Islet precursor cell (in vitro differentiated cells): ENCODE measurements at regions not wholly inside any gene's neighbourhood (a gene's known extent, or its start where the extent isn't known, plus 50 kb on each side); places are given as distances from the start of the nearest gene placed in this dataset.

Source experiments
- DNase-seq: peaks from one replicate; pipeline ENCODE4 v3.0.0-alpha.2; 2018

DNA sequence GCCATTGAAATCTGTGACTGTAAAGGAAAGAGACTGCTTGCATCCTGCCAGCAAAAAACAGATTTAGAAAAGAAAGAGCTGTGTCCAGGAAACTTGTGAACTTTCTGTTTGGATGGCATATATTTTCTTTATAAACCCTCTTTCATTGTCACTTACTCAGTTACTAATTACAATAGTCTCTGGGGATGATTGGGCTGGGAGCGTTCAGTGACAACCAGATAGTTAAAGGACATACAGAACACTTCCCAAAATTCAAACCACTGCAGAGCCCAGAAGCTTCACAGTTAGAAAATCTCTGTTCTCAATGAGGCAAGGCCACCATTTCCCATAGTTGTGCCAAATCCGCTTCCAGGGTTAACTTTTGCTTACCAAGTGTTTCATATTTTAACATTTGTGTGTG is 98.6 kb upstream of the TAB2 start:
- no peak for DNase-seq

DNA sequence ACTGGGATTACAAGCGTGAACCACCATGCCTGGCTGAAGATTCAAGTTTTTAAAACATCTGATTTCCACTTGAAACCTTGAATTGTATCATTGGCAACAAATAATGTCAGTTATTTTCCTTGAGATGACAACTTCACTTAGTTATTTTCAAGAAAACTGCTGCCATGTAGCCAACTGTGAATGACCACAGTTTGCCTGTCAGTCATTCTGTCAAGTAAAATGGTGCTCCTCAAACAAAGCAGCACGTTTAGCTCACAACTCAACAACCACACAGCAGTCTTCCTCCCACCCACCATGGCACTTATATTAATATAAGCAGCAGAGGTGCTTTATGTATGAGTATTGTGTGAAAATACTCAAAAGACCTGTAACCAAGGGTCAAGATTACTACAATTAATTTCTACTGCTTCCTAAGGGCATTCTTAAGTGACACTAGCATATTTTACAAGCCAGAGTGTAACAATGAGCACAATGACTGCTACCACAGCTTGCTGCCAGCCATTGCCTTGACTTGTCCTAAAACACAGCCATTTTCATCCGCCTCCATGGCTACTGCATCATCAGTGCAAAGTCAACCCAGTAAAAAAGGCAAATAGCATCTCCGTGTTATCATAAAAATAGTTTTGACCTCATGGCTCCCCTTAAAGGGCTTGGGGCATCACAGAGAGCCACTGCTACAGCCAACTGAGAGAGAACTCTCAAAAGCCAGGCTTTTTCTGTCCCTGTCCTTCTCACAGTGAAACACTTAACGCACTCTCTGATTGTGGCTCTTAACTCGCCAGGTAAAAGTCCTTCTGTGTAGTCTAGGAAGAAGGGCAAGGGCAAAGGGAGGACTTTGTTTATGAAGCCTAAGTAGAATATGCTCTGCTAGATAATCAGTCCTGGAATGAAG is 96.4 kb upstream of the TAB2 start:
- no peak for DNase-seq

DNA sequence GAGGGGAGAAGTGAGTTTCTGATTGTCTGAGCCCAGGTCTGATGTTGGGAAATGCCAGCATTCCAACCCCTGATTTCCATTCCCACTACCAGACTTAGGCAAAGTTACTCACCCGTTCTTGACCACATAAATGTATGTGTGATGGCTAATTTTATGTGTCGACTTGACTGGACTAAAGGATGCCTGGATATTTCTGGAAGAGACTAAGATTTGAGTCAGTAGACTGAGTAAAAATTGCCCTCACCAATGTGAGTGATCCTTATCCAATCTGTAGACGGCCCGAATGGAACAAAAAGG is 95.8 kb upstream of the TAB2 start:
- DNase-seq = no peak

DNA sequence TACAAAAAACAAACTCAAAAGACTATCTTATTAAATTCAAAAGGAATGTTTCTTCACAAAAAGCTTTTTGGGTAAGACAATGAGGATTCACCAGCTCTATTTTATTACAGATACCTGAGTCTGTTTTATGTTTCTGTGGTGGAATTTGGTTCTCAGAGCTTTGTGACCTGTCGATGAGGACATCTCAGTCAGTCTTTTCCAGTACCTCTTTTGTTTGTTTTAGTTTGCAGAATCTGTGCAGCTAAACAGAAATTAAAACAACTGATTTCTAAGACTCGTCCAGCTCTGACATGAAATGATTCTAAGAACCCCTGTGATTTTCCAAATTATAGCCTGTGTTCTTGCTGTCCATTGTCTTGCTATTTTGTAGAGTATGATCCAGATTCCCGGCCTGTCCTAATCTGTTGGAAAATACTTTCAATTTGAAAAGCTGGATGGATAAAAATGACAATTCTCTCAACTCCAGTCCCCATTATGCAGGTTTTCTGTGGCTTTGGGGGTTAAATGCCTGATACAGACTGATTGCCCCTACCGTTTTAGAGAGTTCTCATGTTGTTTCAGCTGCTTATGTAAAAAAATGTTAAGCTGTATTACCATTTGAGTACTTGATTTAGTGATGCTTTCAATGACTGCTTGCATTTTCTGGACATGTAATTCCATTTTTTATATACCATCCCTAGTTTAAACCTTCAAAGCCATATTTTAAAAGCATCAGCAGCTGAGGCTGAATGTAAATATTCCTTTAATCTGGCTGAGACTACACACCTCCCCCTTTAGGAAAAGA is 94.2 kb upstream of the TAB2 start:
- DNase-seq = no peak

DNA sequence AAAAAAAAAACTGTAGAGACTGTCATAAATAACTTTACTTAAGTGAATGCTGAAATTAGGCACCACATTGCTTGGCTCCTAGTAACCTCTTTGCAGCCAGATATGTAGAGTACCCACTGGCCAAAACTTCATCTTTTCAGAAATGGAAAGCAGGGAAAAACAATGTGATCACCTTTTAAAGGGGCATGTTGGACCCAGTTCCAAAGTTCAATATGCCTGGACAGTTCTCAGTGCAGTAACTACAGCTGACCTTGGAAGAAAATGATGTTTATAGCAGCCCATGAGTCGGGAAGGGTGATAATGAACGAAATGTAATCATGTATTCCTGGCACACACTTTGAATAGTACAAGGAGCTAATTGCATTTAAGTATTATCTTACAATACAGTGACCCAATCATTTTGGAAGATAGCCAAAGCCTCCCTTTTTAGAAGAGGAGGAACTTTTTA is 93.6 kb upstream of the TAB2 start:
- no peak for DNase-seq

DNA sequence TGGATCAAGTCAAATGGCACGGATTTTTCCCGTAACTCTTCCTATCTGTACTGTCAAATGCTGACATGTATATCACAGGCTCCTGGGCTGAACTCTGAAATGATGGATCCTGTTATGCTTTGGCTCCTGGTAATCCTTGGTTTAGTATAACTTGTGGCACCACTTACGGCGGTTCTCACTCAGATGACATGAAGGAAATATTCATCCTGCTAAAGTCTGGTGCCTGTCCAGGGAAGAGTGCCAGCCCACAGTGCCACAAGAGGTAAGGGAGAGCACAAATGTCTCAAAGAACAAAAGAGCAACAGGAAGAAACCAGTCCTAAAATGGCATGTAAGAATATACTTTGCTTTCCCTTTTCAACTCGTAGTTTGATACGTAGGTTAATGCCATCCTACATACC is 93.1 kb upstream of the TAB2 start:
- DNase-seq = no peak

DNA sequence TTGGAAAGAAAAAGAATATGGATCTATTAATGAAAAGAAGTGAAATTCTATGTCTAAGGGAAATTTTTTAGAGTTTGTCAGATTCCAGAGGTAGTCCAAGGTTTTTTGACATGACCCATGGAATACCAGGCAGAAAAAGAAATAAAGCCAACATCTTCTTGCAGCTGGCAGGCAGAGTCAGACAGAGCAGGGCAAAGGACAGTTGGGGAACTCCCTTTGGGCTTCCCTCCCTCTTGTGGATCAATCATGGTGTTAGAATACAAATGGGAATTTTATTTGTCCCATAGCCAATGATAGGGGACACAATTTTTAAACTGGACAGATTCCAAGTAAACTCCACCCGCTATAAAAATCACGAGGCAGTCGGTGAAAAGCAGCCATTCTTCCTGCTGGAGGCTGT is 92.1 kb upstream of the TAB2 start:
- no peak for DNase-seq

DNA sequence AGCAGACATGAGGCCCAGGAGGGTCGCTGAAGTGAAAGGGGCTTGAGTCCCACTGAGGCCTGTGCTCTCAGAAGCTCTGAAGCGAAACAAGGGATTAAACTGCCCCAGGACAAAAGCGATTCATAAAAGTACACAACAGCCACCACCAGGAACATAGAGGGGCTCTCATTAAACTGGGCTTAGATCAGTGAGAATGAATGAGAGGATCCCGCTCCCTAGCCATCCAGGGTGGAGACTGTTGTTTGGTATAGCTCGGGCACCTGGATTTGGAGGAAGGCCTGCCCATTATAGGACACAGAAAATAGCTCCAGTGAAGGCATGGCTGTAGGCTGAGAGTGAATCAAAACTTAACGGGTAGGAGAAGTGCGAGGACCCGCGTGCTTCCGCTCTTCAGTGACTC is 91.6 kb upstream of the TAB2 start:
- DNase-seq = no peak

DNA sequence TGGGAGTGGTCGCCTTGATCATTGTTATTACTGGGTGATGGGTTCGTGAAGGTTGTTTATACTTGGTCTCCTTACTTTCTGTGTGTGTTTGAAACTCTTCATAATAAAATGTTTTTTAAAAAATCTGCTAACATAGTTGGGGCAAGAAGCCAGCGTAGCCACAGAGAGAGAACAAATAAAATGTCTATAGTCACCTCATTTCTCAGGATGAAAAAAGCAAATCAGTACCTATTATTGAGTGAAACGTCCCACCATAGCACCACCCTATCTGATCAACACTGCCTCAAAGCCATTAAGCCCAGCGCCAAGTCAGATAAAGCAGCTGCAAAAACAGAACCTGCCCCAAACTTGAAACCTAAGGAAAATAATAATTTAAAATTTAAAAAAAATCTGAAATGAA is 89.7 kb upstream of the TAB2 start:
- no peak for DNase-seq

DNA sequence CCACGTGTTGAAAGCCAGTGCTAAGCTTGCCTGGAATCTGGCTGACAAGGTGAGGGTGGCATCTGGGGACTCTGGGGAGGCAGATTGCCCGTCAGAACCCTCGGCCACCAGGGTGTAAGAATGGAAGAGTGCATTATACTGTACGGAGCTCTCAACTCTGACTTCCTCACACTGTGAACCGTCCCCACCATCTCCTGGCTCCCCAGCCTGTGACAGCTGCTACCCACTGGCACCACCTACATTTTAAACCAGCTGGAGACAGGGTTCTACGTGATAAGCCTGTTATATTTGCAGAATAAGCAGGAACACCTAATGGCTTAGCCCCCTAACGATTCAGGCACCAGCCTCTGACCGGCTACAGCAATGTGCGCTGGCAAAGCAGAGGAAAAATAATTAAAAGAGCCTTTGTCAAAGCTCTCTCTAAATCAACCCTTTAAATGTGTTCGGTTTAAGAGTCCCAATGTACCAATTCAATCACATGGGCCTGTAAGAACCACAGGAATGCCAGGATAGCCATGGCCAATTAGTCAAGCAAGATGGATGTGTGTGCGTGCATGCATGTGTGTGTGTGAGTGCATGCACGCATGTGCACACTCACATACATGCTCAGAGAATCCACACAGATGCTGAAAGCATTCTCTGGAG is 89.1 kb upstream of the TAB2 start:
- DNase-seq = no peak

DNA sequence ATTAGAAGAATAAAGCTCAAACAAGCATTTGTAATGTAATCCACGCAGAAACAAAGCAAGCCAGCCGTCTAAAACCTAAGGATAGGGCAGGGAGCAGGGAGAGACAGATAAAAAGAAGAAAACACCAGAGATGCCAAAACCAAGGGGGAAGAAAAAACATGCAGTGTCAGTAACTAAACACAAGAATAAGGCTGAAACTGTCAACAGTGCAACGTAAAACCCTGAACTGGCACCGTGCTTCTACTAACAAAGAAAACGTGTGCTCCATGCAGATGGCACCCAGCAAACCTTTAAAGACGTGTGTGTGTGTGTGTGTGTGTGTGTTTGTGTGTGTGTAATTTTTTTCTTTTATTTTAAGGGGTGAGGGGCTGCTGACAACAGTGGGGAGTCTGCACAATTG is 88.4 kb upstream of the TAB2 start:
- DNase-seq = no peak

DNA sequence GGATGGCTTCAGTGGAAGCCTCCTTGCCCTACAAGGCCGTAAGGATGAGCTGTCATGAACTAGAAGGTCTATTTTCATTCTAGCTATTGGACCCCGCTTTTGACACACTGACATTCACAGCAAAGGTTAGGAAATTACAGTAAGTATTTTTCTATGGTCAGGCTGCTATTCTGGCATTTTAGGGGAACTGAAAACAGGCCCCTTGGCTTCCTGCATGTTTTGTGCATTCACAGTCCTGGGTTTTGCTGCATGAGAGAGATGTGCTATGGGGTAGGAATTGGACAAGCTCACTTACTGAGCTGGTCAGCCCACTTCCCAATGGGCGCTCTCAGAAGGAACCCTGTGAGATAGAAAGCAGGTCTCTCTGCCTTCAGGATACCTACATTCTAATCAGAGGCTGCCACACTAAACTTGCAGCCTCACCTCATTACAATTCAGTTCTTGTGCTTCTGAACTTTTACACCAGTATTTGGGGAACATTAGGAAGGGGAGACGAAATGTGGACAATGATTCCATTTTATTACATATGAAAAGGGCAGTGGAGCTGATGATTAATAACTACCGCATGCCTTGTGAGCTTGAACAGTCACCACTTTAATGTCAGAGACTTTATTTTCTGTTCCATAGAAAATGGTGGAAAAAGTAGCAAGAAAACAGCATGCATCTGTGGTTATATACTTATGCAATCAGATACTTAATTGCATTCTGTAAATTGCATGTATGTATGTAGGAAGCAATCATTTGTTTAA is 86.6 kb upstream of the TAB2 start:
- no peak for DNase-seq

DNA sequence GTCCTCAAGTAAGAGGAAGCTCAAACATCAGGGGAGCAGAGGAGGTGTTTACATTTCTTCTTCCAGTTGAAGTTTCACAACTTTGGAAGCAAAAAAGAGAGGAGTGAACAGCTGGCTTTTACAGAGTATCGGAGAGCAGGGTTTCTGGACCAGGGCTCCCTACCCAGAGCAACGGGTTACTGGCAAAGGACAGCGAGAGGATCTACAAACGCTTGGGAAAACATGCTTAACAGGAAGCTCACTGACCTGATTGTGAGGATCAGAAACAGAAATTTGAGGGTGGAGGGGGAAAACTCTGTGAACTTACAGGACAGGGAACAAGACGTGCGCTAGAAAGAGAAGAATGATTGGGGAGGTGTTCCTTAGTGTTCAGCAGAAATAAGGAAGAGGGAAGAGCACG is 85.7 kb upstream of the TAB2 start:
- no peak for DNase-seq

DNA sequence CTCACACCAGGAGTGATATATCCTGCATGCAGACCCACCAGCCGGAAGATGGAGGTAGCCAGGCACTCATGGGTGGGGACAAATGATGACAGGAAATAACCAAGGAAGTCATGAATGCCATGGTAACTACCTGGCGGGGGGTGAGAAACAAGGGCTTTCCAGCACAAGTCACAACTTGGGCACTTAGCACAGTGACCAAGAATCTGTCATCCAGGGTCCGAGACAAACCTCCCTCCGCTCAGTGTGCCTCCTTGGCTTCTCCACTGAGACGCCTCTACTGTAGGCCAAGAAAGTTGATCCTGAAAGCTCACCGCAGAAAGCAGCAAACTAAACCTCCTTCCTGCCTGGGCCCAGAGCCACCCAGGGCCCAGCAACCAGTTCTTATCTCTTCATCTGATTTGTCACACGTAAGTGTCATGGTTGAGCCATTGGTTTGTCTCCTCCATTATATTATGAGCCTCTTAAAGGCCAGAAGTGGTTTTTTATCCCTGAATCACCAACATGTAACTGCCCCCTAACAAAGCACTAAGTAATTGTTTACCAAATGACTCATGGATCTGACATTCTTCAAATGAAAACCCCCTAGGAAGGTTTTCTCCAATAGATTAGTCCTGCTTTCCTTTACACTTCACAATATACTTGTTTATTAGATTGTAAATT is 84.3 kb upstream of the TAB2 start:
- peak; percentile 85 for DNase-seq

DNA sequence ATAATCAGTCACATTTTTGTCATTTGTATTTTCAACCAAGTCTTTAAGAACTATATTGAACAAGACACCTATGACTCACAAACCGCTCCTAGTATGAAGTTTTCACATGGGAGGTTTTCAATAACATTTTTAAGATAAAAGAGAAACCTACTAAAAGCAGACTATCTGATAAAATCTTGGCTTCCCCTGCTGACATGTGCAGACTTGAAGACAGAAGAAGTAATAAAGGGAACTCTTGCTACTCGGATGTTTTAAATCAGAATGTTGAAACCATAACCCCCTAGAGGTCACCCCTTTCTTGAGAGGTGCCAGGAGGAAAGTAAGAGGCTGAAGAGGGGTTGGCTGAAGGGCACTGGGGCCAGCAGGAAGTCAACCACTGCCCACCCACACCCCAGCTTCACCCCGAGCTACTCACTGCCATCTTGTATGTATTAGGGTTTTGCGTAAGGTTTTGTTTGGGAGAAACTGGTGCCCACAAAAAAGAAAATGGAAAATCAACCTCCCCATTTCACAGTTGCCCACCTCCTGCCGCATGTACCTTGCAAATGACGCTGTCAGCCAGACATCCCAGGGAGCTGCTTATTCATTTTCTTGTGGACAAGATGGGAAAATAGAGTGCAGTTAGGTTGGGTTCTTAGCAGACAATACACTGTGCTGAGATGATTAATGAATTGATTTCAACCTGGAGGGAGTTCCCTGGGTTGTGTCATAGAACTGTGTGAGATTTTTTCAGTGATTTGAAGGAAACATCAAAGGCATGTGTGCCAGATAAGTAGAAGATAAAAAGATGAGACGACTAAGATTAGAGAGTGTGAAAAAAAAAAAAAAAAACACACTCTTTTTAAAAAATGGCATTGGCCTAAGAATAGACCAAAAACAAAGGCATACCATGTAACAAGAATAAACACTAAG is 83.2 kb upstream of the TAB2 start:
- no peak for DNase-seq

DNA sequence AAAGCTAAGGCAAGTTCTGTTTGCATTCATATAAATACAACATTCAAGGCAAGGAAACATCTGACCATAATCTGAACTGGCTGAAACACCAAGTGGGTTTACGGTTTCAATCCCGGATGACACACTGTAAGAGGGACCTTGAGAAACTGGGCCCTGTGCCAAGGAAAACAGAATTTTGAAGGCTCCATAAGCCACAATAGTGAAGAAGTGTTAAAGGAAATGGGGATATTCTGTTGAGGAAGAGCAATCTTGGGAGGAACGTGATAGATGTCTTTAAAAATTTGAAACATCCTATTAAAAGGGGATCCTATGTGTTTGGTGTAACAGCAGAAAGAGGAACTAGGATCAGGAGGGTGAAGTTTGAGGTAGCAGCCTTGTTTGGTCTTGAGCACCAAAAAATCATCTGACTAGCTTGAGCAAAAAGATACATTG is 82.4 kb upstream of the TAB2 start:
- DNase-seq = no peak

DNA sequence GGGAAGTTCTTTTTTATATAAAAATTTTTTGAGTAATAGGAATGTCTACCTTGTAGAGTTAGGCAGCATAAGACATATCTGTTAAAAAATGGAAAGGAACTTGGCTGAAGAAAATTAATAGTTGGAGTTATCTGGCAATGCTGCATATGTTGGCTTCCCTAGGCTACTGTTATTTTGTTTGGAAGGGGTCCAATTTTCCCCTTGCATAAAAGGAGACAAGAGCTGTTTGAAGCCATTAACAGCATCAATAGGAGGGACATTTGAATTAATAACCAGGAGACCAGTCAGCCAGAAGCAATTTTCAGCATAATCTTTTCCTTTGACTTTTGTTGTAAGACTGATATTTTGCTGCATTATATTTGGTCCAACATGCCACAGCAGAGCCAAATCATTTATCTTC is 80.9 kb upstream of the TAB2 start:
- DNase-seq = no peak

DNA sequence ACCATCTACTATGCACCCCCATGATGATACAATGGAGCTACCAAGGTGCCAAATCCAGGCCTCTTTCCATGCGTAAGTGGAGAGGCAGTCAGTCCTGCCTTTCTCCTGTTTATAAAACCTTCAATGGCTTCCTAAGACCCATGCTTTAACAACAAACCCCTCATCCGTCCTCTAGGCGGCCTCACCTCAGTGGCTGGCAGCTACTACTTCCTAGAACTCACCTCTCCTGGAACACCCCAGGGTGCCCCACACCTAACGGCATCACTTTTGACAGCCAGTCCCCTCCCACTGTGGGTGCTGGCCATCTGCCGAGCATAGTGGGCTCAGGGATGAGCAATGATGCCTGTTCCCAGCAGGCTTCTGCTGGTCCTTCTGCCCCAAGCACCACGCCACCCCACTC is 80.0 kb upstream of the TAB2 start:
- DNase-seq = no peak

DNA sequence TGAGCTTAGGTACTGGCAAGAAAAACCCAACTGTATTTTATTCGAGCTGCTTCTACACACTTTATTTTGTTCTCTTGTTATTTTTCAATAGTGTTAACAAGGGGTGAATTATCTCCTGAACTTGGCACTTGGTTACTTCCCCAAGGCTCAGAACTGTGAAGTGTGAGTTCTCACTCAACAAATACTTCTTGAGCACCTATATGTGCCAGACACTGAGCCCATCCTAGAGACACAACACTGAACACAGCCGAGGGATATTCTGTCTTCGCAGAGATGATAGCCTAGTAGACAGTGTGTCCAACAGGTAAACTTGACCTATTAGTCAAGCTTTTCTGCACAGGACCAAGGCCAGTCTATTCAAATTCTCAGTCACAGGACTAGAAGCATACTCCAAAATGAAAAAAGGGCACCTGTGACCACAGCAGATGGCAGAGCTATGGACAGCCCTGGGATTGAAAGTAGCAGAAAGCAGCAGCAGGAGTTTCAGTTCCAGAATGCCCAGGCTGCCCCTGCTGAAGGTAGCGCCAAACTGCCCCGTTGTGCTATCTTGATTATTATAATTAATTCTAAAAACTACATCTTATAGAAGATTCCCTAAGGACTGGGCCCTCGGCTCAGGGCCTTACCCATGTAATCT is 77.8 kb upstream of the TAB2 start:
- DNase-seq = no peak

DNA sequence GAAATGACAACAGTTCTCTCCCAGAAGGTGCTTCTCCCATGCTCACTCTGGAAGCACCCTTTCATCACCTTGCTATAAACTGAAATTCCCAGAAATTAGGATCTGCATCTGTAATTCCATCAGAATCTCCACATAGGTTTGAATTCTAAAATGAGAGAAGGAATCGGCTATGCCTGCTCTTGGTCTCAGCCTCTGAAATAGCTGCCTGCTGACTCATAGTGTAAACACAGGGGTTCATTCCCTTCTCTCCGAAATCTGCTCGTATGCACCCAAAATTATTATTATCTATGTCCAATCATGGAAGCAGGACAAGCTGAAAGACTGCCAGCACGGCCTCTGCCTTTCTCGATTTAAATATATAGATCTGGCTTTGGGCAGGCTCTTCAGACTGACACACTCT is 74.6 kb upstream of the TAB2 start:
- DNase-seq = no peak

DNA sequence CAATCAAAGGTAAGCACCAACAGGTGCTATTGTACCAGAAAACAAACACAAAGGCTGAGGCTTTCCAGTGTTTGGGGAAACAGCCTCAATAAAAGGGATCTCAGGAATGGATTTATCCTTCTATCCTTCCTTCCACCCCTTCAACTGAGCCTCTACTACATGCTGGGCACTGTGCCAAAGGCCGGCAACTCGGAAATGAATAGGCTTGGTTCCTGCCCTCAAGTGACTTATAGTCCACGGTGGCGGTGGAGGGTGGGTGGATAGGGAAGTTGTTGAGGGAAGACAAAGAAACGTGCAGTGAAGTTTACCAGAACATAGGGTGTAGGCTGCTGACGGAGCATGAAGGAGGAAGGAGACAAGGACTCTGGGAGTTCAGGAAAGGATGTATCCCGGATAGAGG is 73.4 kb upstream of the TAB2 start:
- DNase-seq = no peak
